ENCODE measurements at regions not wholly inside any gene's neighbourhood (a gene's known extent, or its start where the extent isn't known, plus 50 kb on each side); places are given as distances from the start of the nearest gene placed in this dataset.

GRCh38 chr19:30281906-30282305 is 90.3 kb upstream of the ZNF536 start:
- Histone ChIP-seq H3K9ac (no peak overlapping the region), H3K79me2 (ENCODE audit: insufficient read depth, low read depth) (no peaks in the 10 kb centered on the region), H3K27me3 (ENCODE audit: insufficient read depth, low read depth) (no peaks in the 10 kb centered on the region), H3K4me3 (IDR thresholded peaks at IDR 0.05; ENCODE audit: insufficient read depth, low read depth, low read length) (no peak overlapping the region), H3K36me3 (ENCODE audit: insufficient read depth) (no peaks in the 10 kb centered on the region), H2AFZ (ENCODE audit: low read depth) (no peak overlapping the region), H3K27ac (no peak overlapping the region), H3K4me2 (no peak overlapping the region), H3K4me1 (ENCODE audit: low read depth, poor library complexity, severe bottlenecking) (no peaks in the 10 kb centered on the region), H4K20me1 (ENCODE audit: insufficient read depth) (no peaks in the 10 kb centered on the region)
- TF ChIP-seq CTCF (conservative IDR thresholded peaks at IDR 0.05; ENCODE audit: low read depth, low read length) = no peak

- Histone ChIP-seq H3K4me1 (ENCODE audit: low read depth, poor library complexity, severe bottlenecking) (no peaks in the 10 kb centered on the region), H3K4me3 (IDR thresholded peaks at IDR 0.05; ENCODE audit: insufficient read depth, low read depth, low read length) (no peak overlapping the region), H3K9ac (no peak overlapping the region), H3K36me3 (ENCODE audit: insufficient read depth) (no peaks in the 10 kb centered on the region), H3K4me2 (no peak overlapping the region), H3K27ac (no peak overlapping the region), H3K79me2 (ENCODE audit: insufficient read depth, low read depth) (no peaks in the 10 kb centered on the region), H4K20me1 (ENCODE audit: insufficient read depth) (no peaks in the 10 kb centered on the region), H2AFZ (ENCODE audit: low read depth) (no peak overlapping the region), H3K27me3 (ENCODE audit: insufficient read depth, low read depth) (no peaks in the 10 kb centered on the region)
- TF ChIP-seq CTCF (conservative IDR thresholded peaks at IDR 0.05; ENCODE audit: low read depth, low read length) = no peak
These were observed 88.6 kb upstream of the ZNF536 start for GRCh38 chr19:30283556-30283955.

DNA sequence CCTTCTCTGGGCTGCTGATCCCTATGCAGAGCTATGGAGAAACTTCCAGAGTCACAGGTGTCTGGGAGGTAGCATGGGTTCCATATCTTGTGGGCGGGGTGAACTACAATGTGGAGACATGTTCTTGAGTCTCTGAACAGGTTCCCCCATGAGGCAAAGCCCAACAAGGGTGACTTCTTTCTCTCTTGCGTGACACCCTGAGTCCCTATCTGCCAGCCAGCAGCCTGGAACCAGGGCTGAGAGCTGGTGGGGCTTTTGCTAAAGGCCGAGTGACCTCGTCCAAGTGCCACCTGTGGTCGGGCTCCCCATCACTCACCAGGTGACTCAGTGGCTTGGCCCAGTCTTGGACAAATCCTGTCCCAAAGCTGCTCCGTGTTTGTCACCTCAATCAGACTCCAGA is 88.0 kb upstream of the ZNF536 start:
- Histone ChIP-seq H3K36me3 (ENCODE audit: insufficient read depth) (no peaks in the 10 kb centered on the region), H4K20me1 (ENCODE audit: insufficient read depth) (no peaks in the 10 kb centered on the region), H2AFZ (ENCODE audit: low read depth) (no peak overlapping the region), H3K9ac (no peak overlapping the region), H3K4me1 (ENCODE audit: low read depth, poor library complexity, severe bottlenecking) (no peaks in the 10 kb centered on the region), H3K4me2 (no peak overlapping the region), H3K27ac (no peak overlapping the region), H3K4me3 (IDR thresholded peaks at IDR 0.05; ENCODE audit: insufficient read depth, low read depth, low read length) (no peak overlapping the region), H3K27me3 (ENCODE audit: insufficient read depth, low read depth) (no peaks in the 10 kb centered on the region), H3K79me2 (ENCODE audit: insufficient read depth, low read depth) (no peaks in the 10 kb centered on the region)
- no peak for TF ChIP-seq CTCF (conservative IDR thresholded peaks at IDR 0.05; ENCODE audit: low read depth, low read length)

DNA sequence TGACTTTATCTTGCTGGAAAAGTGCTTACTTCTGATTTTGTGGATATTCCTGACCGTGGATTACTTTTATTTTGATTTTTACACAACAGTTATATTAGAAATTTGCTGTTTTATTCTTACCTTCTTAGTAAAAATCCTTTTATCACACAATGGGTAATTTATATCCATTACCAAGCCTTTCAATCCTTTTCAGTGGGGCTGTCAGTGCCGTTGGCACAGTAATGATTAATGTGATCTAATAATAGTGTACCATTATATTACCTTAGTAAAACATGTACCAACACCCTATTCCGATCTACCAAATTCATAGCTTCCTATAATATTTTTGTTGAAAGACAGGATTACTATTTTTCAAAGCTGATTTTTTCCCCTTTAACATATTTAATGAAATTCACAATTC is 87.3 kb upstream of the ZNF536 start:
- H3K4me1 ChIP-seq (ENCODE audit: low read depth, poor library complexity, severe bottlenecking) = no peaks in the 10 kb centered on the region
- H3K36me3 ChIP-seq (ENCODE audit: insufficient read depth) = no peaks in the 10 kb centered on the region
- no peak overlapping the region for H3K27ac ChIP-seq
- H3K79me2 ChIP-seq (ENCODE audit: insufficient read depth, low read depth) = no peaks in the 10 kb centered on the region
- no peak overlapping the region for H3K4me2 ChIP-seq
- H3K4me3 ChIP-seq (IDR thresholded peaks at IDR 0.05; ENCODE audit: insufficient read depth, low read depth, low read length) = no peak overlapping the region
- TF ChIP-seq CTCF (conservative IDR thresholded peaks at IDR 0.05; ENCODE audit: low read depth, low read length) = no peak
- H2AFZ ChIP-seq (ENCODE audit: low read depth) = no peak overlapping the region
- H3K9ac ChIP-seq = no peak overlapping the region
- H4K20me1 ChIP-seq (ENCODE audit: insufficient read depth) = no peaks in the 10 kb centered on the region
- no peaks in the 10 kb centered on the region for H3K27me3 ChIP-seq (ENCODE audit: insufficient read depth, low read depth)

DNA sequence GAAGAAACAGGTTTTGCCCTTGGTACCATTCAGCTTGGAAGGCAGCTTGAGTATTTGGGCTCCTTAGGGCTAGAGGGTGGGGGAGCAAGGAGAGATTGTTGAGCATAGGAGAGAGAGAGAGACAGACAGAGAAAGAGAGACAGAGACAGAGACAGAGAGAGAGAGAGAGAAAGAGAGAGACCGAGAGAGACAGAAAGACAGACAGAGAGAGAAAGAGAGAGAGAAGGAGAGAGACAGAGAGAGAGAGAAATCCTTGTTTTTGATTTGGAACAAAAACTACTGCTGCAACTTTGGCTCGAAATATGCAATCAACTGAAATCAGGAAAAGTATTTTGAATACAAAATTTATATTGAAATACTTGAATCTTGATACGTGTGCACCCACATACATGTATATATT is 85.8 kb upstream of the ZNF536 start:
- Histone ChIP-seq H3K9ac (no peak overlapping the region), H3K79me2 (ENCODE audit: insufficient read depth, low read depth) (no peaks in the 10 kb centered on the region), H2AFZ (ENCODE audit: low read depth) (no peak overlapping the region), H3K27ac (no peak overlapping the region), H3K27me3 (ENCODE audit: insufficient read depth, low read depth) (no peaks in the 10 kb centered on the region), H4K20me1 (ENCODE audit: insufficient read depth) (no peaks in the 10 kb centered on the region), H3K4me3 (IDR thresholded peaks at IDR 0.05; ENCODE audit: insufficient read depth, low read depth, low read length) (no peak overlapping the region), H3K4me2 (no peak overlapping the region), H3K36me3 (ENCODE audit: insufficient read depth) (no peaks in the 10 kb centered on the region), H3K4me1 (ENCODE audit: low read depth, poor library complexity, severe bottlenecking) (no peaks in the 10 kb centered on the region)
- TF ChIP-seq CTCF (conservative IDR thresholded peaks at IDR 0.05; ENCODE audit: low read depth, low read length) = no peak
